GM12801 (cell line): ENCODE measurements at regions not wholly inside any gene's neighbourhood (a gene's known extent, or its start where the extent isn't known, plus 50 kb on each side); places are given as distances from the start of the nearest gene placed in this dataset.

ENCODE experiments used
- CTCF ChIP-seq: IDR thresholded peaks from one replicate; pipeline ENCODE4 v1.5.1; 2011; ENCODE audit warnings: control low read depth; ENCODE audit not compliant: insufficient read length; ENCODE audit errors: extremely low read depth

GRCh38 chr14:71856199-71856919 is 75.9 kb upstream of the RGS6 start:
- TF ChIP-seq CTCF = no peak

- TF ChIP-seq CTCF = no peak
These were observed 69.2 kb upstream of the RGS6 start for GRCh38 chr14:71863049-71863448.

GRCh38 chr14:71863766-71864165 is 68.5 kb upstream of the RGS6 start:
- TF ChIP-seq CTCF = no peak
